Activated CD4-positive, CD25-positive, alpha-beta regulatory T cell treated with anti-CD3 and anti-CD28 coated beads, Interleukin-2, amount 50 U/mL, for 72 hours (primary cell): ENCODE measurements at regions not wholly inside any gene's neighbourhood (a gene's known extent, or its start where the extent isn't known, plus 50 kb on each side); places are given as distances from the start of the nearest gene placed in this dataset.

Experiments used
- DNase-seq: peaks from one replicate; pipeline ENCODE4 v3.0.0; 2021

DNA sequence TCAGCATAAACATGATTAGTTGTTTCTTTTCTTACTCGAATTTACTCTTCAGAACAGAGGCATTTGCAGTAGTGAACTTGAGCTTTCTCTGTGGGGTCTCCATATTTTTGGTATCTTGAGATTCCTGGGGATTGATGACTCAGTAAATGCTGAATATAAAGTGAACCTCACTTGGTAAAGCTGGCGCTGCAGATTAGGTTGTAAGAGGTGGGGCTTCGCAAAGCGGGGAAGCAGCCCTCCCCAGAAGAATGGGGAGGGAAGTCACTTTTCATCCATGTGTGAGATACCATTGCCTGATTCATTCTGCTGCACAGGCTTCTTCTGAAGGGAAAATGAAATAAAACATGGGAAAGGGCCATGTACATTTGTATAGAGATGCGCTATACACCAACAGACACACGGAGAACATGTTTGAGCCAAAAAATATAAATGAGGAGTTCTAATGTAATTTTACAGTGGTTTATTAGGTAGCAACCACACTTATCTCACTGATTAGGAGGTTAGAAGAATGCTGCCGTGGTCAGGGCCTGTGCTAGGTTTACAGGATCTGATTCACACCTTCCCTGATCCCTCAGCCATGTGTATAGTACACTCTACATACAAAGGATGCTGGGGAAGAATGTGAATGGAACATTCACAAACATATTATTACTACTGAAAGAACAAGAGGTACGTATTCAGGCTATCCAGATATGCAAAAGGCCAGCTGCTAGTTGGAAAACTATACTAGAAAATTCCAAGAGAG is 63.5 kb downstream of the DNTTIP2 start:
- no peak for DNase-seq

DNA sequence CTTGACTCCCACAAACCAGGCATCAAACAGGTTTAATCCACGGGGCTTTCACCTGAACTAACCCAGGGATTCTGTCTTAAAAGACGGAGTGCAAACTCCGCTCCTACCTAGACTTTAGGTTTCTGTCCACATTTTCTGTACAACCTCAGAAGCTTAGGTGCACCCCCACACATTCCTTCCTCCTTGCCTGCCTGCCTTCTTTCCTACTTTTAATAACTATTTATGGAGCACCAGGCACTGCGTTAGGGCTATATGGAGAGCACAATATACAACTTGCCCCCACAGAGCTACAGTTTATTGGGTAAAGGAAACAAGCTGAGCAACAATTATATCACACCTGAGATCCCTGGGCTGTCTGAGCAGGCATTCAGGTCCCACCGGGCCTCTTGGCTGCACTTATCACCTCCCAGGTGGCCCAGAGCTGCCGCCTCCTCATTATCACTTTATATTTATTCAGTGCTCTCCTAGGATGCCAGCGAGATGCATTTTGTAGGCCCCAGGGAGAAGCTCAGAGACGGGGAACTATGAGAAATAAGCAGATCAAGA is 64.1 kb downstream of the DNTTIP2 start:
- DNase-seq, result no peak

DNA sequence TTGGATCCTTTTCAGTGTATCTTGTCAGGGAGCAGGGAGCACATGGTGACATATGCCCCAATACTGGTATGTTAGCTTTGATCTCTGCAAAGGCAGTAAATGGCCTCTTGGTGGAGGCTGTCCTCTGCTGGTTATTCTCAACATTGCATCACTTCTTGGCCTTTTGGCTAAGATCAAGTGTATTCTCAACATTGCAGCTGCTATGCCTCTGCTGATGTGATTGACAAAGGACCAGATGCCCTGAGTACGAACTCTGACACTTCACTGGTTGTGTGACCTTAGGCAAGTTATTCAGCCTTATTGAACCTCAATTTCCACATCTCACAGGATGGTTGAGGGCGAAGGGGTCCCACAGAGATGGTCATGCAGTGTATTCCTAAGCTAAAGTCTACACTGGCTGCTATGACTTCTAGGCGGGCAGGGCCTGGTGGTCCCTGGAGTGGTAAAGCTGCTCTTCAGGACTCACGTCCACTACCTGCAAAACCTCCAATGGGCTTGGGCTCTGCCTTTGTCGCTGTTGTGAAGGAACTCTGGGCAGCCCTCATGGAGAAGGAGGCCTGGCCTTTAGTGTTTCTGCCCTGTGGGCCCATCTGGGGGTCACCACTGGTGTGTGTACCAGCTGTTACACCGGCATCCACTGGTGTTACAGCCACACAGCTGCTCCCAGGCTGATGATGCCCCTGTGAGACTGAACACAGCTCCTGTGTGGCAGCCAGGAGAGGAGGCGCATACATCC is 64.8 kb downstream of the DNTTIP2 start:
- DNase-seq, result peak; percentile 38

GRCh38 chr1:93813076-93813475 is 65.9 kb downstream of the DNTTIP2 start:
- no peak for DNase-seq

GRCh38 chr1:93811326-93812065 is 67.5 kb downstream of the DNTTIP2 start:
- DNase-seq, result no peak

DNA sequence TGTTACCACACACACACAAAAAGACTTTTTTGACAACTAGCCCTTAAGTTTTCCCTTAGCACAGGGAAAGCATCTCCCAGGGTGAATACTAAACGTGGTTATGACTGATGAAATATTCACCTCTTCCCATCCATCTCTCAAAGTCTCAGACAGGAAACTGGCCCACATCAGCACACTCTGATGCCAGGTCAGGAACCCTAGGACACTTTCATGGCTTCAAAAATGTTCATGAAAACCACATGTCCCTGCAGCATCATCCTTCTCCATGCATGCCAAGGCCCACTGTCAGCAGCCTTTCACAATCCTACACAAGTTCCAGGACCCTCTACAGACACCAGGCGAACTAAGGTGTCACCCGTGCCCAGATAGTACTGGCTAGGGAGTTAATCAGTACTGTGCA is 68.7 kb downstream of the DNTTIP2 start:
- DNase-seq, result no peak

DNA sequence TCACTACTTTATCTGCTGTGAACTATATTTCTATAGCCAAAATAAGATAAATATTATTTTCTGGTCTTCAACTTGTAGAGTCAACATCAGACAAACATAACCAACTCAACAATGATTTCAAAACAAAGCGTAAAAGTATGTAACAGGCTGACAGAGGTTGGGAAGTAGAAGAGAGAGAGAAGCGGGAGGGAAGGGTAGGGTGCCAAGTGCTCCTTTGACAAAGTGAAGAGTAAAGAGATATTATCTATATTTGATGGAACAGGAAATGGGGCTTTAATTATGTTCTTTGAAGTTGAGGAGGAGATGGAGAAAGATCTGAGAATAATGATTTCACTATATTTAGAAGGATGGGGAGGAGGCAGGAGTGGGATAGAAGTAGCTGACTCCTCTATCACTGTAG is 70.1 kb downstream of the DNTTIP2 start:
- no peak for DNase-seq

- DNase-seq, result no peak
These were observed 71.6 kb downstream of the DNTTIP2 start for GRCh38 chr1:93807311-93807930.

GRCh38 chr1:93805027-93805610 is 73.9 kb downstream of the DNTTIP2 start:
- DNase-seq, result no peak

DNA sequence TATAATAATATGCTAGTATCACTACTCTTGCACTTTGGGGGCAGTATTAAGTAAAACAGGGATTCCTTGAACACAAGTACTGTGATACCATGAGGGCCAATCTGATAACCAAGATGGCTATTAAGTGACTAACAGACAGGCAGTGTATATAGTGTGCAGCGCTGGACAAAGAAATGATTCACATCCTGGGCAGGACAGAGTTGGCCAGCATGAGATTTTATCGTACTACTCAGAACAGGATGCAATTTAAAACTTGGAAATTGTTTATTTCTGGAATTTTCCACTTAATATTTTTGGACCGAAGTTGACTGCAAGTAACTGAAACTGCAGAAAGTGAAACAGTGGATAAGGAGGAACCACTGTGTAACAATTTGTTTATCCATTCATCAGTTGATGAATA is 74.6 kb downstream of the DNTTIP2 start:
- DNase-seq, result no peak

- no peak for DNase-seq
These were observed 77.5 kb downstream of the DNTTIP2 start for GRCh38 chr1:93801471-93801870.

DNA sequence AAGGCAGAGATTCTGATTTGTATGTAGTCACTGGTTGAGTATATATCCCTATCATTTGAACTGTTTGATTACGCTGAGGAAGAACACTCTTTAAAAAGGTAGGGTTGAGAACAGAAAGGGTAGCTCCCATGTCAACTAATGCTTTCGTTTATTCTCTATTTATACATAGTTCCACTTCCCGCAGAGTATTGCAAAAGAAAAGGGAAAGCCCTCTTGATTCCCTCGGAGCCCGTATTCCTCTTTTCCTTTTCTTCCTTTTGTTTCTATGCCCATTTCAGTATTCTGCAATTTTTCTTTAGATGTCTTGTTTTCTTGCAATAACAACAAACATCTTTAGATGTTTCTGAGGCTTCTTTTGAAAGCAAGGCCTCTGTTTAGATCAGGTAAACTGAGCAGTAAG is 78.2 kb downstream of the DNTTIP2 start:
- DNase-seq, result no peak

GRCh38 chr1:93798291-93798690 is 80.7 kb downstream of the DNTTIP2 start:
- no peak for DNase-seq

DNA sequence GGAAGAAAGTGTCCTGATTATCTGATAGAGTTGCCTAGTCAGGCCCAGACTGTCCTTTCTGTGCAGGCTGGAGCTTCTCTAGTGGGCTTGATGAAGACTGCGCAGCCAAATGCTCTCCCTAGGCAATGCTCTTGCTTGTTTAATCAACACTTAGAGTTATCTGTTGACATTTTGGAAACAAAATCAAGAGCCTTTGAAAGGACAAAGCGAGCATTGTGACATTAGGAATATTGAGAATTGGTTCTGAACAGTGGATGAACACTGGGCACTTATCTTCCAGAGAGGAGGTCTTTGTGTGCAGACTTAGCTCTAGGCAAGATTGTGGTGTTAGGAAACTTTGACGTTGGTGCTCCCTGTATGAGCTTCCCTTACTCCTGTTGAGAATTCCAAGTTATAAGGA is 94.5 kb downstream of the DNTTIP2 start:
- DNase-seq, result no peak

GRCh38 chr1:93783876-93784275 is 95.1 kb downstream of the DNTTIP2 start:
- DNase-seq, result no peak

GRCh38 chr1:93779540-93780165 is 98.0 kb upstream of the BCAR3 start:
- DNase-seq, result no peak

- DNase-seq, result no peak
These were observed 96.8 kb upstream of the BCAR3 start for GRCh38 chr1:93778457-93778856.

- no peak for DNase-seq
These were observed 95.6 kb upstream of the BCAR3 start for GRCh38 chr1:93777255-93777654.

DNA sequence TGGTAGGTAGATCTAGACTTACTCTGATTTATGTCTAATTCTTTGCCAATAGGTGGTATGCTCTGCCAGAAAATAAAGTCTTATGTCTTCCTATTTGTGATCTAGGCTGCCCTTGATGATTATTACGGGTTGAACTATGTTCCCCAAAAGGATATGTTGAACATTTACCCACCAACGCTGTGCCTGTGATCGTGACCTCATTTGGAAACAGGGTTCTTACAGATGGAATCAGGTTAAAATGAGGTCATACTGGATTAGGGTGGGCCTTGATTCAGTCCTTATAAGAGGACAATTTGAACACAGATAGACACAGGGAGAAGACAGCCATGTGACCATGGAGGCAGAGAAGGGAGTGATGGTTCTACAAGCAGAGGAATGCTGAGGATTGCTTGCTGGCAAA is 95.1 kb upstream of the BCAR3 start:
- DNase-seq, result no peak

DNA sequence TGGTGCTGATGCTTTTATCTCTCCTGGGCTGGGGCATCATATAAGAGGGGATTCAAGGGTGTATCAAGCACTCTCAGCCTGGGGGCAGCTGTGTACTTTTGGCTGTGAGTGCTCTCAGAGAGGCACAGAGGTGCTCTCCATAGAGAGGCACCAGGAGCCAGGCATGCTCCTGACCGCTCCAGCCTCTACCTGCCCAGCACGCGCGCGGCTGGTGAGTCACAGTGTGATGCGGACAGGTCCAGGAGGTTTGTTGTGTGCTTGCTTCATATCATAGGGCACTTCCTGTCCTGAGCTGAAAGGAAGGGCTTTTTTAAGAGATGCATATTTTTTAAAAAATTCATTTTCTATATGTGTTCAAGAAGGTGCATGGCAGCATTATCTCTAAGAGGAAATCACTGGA is 93.6 kb upstream of the BCAR3 start:
- DNase-seq, result no peak

- no peak for DNase-seq
These were observed 93.1 kb upstream of the BCAR3 start for GRCh38 chr1:93774707-93775106.
